ENCODE measurements at regions not wholly inside any gene's neighbourhood (a gene's known extent, or its start where the extent isn't known, plus 50 kb on each side); places are given as distances from the start of the nearest gene placed in this dataset.

DNA sequence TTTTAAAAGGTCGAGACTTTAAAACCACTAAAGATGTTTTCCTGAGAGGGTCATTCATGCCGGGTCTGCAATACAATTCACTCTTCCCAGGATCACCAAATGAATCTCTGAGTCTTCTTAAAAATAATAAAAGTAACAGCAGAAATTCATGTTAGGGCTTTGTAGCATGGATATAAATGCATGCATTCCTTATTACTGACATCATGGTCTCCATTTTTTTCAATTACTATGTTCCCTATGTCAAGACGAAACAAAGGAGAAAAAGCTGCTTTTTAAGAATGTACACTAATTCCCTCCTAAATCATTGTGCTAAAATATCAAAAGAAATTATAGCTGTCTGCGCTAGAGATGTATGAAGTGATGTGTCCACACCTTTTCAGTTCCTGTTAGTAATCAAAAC is 789.9 kb upstream of the LRRC4C start:
- TF ChIP-seq, protein P1, sequence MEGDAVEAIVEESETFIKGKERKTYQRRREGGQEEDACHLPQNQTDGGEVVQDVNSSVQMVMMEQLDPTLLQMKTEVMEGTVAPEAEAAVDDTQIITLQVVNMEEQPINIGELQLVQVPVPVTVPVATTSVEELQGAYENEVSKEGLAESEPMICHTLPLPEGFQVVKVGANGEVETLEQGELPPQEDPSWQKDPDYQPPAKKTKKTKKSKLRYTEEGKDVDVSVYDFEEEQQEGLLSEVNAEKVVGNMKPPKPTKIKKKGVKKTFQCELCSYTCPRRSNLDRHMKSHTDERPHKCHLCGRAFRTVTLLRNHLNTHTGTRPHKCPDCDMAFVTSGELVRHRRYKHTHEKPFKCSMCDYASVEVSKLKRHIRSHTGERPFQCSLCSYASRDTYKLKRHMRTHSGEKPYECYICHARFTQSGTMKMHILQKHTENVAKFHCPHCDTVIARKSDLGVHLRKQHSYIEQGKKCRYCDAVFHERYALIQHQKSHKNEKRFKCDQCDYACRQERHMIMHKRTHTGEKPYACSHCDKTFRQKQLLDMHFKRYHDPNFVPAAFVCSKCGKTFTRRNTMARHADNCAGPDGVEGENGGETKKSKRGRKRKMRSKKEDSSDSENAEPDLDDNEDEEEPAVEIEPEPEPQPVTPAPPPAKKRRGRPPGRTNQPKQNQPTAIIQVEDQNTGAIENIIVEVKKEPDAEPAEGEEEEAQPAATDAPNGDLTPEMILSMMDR (IDR thresholded peaks at IDR 0.05; ENCODE audit: control insufficient read depth, insufficient read depth, low read depth, low read length, missing control alignments) = no peak
- H3K4me3 ChIP-seq (ENCODE audit: control insufficient read depth, low read depth, low read length) = no peak overlapping the region
- no peak for DNase-seq (ENCODE audit: low read depth)

DNA sequence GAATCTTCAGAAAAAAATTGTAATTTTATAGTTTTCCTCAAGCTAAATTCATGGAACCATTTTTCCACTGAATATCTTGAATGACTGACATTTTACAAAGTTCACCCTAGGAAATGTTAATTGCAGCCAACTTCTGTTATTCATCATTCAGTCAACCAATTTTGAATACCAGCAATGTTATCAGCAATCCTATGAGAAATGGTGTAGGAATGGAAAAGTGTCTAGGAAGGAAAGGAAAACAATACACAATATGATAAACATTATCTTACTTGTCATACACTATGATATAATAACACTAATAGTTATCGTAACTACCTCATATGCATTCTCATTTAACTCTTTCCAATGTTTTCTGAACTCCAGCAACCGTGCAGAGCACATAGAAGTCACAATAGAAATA is 790.5 kb upstream of the LRRC4C start:
- TF ChIP-seq, protein P1 (IDR thresholded peaks at IDR 0.05; ENCODE audit: control insufficient read depth, insufficient read depth, low read depth, low read length, missing control alignments) = no peak
- H3K4me3 ChIP-seq (ENCODE audit: control insufficient read depth, low read depth, low read length) = no peak overlapping the region
- no peak for DNase-seq (ENCODE audit: low read depth)

DNA sequence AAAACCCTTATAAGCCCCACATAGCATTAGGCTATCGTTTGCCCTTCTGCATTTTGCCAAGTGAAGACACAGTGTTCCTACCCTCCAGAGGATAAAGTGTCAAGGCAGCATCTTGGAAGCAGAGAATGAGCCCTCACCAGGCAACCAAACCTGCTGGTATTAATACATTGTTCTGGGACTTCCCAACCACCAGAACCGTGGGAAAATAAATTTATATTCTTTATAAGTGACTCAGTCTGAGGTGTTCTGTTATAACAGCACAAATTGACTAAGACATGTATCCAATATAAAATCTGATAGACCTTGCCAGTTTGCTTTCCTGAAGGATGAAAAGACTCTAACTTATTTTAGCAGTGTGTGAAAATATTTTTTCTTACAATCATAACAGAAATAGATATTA is 792.5 kb upstream of the LRRC4C start:
- TF ChIP-seq, protein P1 (IDR thresholded peaks at IDR 0.05; ENCODE audit: control insufficient read depth, insufficient read depth, low read depth, low read length, missing control alignments) = no peak
- DNase-seq (ENCODE audit: low read depth) = no peak
- no peak overlapping the region for H3K4me3 ChIP-seq (ENCODE audit: control insufficient read depth, low read depth, low read length)

DNA sequence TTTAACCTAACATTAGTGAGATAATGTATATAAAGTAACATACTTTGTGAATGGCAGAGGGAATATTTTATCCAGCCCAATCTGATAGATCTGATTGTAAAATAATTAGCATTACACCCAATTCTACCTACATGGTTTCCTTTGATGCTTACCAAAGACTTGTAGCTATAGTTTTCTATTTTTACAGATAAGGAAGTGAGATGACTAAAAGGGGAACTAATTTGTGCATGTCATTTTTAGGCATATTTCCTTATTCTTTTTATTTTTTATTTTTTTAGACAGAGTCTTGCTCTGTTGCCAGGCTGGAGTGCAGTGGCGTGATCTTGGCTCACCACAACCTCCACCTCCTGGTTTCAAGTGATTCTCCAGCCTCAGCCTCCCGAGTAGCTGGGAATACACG is 793.7 kb upstream of the LRRC4C start:
- no peak for DNase-seq (ENCODE audit: low read depth)
- no peak overlapping the region for H3K4me3 ChIP-seq (ENCODE audit: control insufficient read depth, low read depth, low read length)
- TF ChIP-seq, protein P1 (IDR thresholded peaks at IDR 0.05; ENCODE audit: control insufficient read depth, insufficient read depth, low read depth, low read length, missing control alignments) = no peak

DNA sequence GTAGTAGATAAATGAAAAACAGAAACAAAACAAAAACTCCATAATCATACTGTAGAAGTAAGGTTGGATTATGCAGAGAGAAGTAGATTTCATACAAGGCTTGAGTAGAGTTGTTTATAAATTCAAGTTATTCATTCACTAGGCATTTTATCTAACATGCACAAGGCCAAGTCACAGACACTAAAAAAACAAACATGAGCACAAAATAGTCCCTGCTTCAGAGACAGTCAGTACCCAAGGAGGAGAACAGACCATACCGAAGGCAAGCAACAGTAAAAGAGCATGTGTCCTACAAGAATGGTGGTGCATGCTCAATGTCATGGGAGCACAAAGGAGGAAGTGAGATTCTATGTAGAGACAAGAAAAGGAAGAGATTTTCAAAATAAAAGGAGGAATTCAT is 796.5 kb upstream of the LRRC4C start:
- DNase-seq (ENCODE audit: low read depth) = no peak
- TF ChIP-seq, protein P1 (IDR thresholded peaks at IDR 0.05; ENCODE audit: control insufficient read depth, insufficient read depth, low read depth, low read length, missing control alignments) = no peak

DNA sequence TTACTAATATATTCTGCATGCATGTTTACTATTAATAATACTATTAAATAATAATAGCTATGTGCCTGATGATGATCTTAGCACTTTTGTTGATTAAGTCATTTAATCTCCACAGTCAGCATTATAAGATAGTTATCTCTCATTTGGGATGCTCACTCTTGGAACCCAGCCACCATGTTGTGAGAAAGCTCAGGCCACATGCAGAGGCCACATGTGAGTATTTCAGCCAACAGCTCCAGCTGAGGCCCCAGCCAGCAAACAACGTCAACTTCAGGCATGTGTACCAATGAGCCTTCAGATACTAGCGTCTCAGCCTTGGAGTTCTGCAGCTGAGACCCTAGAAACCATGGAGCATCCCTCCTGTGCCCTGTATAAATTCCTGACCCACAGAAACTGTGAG is 798.1 kb upstream of the LRRC4C start:
- no peak overlapping the region for H3K4me3 ChIP-seq (ENCODE audit: control insufficient read depth, low read depth, low read length)
- TF ChIP-seq, protein P1 (IDR thresholded peaks at IDR 0.05; ENCODE audit: control insufficient read depth, insufficient read depth, low read depth, low read length, missing control alignments) = no peak
- no peak for DNase-seq (ENCODE audit: low read depth)

More for the DNA sequence above, 796.5 kb upstream of the LRRC4C start:
- H3K4me3 ChIP-seq (ENCODE audit: control insufficient read depth, low read depth, low read length) = no peak overlapping the region

DNA sequence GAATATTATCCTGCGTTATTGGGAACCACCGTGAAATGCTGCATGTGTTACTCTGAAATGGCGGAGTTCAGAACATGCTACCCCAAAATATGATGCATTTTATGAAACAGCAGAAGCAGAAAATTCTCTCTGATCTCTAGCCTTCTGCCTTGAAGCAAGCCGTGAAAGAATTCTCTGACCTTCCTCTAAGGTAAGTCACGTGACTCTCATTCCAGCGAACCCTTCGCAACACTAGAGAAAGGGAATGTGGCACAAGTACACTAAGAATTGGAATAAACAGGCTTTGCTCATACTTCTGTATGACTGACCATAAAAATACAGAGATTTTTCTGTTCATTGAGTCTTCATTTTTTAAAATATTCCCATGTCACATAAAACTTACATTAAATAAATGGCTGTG is 805.6 kb upstream of the LRRC4C start:
- no peak for DNase-seq (ENCODE audit: low read depth)
- TF ChIP-seq, protein P1 (IDR thresholded peaks at IDR 0.05; ENCODE audit: control insufficient read depth, insufficient read depth, low read depth, low read length, missing control alignments) = no peak
- H3K4me3 ChIP-seq (ENCODE audit: control insufficient read depth, low read depth, low read length) = no peak overlapping the region

Data from AG09309 (cell line).